ENCODE measurements at regions not wholly inside any gene's neighbourhood (a gene's known extent, or its start where the extent isn't known, plus 50 kb on each side); places are given as distances from the start of the nearest gene placed in this dataset.

DNA sequence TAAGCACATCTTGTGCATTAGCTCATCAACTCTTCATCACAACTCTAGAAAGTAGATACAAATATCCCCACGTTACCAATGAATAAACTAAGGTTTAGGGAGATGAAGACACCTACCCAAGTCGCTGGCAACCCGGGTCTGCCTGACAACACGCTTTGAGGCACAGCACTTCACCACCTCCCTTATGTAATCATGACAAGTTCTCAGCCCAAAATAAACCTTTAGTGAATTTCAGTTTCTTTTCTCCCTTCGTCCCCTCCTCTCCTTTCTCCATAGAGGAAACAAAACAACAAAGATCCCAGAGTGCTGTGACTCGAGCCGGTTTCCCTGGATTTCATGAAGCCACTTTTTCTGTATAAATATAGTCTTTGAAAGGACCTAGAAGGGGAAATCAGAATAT lies 105.4 kb downstream of the MAFB start:
- TF ChIP-seq, protein P1, sequence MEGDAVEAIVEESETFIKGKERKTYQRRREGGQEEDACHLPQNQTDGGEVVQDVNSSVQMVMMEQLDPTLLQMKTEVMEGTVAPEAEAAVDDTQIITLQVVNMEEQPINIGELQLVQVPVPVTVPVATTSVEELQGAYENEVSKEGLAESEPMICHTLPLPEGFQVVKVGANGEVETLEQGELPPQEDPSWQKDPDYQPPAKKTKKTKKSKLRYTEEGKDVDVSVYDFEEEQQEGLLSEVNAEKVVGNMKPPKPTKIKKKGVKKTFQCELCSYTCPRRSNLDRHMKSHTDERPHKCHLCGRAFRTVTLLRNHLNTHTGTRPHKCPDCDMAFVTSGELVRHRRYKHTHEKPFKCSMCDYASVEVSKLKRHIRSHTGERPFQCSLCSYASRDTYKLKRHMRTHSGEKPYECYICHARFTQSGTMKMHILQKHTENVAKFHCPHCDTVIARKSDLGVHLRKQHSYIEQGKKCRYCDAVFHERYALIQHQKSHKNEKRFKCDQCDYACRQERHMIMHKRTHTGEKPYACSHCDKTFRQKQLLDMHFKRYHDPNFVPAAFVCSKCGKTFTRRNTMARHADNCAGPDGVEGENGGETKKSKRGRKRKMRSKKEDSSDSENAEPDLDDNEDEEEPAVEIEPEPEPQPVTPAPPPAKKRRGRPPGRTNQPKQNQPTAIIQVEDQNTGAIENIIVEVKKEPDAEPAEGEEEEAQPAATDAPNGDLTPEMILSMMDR (IDR thresholded peaks at IDR 0.05; ENCODE audit: control insufficient read depth, extremely low read depth, insufficient read depth), result no peak
- no peak overlapping the region for H3K4me3 ChIP-seq (ENCODE audit: low read depth, low read length)
- DNase-seq (ENCODE audit: low read depth), result no peak

DNA sequence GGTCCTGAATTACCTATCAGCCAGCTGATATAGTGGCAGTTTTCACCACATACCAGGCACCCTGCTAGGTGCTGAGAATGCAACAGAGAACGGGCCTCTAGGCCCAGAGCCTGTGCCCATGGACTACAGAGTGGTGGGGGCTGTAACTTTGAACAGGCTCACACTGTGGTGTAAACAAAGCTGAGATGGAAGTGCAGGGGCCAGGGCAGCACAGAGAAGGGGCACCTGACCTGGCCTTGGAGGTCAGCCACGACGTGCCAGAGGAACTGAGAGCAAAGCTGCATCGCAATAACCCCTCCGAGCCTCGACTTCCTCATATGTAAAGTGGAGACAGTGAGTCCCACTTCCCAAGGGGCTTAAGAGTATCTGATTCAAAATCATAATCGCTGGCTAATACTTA lies 105.8 kb downstream of the MAFB start:
- TF ChIP-seq, protein P1 (IDR thresholded peaks at IDR 0.05; ENCODE audit: control insufficient read depth, extremely low read depth, insufficient read depth), result no peak
- no peak overlapping the region for H3K4me3 ChIP-seq (ENCODE audit: low read depth, low read length)
- DNase-seq (ENCODE audit: low read depth), result no peak

DNA sequence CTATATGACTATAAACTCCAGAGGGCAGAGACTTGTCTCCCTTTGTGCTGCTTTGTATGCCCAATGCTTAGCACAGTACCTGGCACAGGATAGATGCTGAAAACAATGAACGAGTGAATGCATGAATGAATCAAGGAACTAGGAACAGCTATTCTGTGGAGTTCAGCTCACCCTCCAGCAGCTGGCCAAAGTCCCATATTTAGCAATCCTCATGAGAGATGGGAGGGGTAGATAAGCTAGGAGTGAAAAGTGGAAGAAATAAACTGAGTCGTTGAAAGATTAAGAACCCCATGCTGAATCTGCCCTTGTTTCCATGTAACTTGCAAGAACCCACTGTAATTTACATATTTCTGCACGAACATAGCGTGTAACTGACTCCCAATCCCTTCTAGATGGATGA lies 106.5 kb downstream of the MAFB start:
- no peak for DNase-seq (ENCODE audit: low read depth)
- TF ChIP-seq, protein P1 (IDR thresholded peaks at IDR 0.05; ENCODE audit: control insufficient read depth, extremely low read depth, insufficient read depth), result no peak

DNA sequence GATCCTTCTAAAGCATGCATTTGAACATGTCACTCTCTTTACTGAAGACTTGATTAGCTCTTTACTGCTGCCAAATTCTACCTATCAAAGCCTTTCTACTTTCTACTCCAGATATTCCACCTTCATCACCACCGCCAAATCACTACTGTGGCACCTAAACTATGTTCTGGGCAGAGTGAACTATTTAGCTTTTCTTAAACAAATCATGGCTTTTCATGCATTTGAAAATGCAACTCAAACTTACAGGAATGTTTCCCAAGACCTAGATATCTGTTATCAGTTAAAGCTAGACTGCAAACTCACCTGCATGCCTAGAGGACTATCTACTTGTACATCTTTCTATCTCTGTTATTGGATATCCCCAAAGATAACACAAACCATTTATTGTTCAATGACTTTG lies 109.3 kb downstream of the MAFB start:
- no peak overlapping the region for H3K4me3 ChIP-seq (ENCODE audit: low read depth, low read length)
- TF ChIP-seq, protein P1 (IDR thresholded peaks at IDR 0.05; ENCODE audit: control insufficient read depth, extremely low read depth, insufficient read depth), result no peak
- DNase-seq (ENCODE audit: low read depth), result no peak

More for the DNA sequence above, 106.5 kb downstream of the MAFB start:
- no peak overlapping the region for H3K4me3 ChIP-seq (ENCODE audit: low read depth, low read length)

DNA sequence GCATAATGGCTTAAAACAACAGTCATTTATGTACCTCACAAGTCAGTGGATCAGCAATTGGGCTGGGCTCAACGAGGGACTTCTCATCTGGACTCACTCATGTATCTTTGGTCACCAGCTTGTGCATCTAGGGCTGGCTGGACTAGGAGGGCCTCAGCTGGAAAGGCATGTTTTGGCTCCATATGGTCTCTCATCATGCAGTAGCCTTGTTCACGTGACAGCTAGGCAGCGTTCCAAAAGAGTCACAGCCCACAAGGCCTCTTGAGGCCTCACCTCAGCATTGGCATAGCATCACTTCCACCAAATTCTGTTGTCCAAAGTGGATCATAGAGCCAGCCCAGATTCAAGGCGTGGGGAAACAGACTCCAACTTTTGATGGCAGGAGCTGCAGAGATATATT lies 110.1 kb downstream of the MAFB start:
- no peak overlapping the region for H3K4me3 ChIP-seq (ENCODE audit: low read depth, low read length)
- TF ChIP-seq, protein P1 (IDR thresholded peaks at IDR 0.05; ENCODE audit: control insufficient read depth, extremely low read depth, insufficient read depth), result no peak
- no peak for DNase-seq (ENCODE audit: low read depth)

DNA sequence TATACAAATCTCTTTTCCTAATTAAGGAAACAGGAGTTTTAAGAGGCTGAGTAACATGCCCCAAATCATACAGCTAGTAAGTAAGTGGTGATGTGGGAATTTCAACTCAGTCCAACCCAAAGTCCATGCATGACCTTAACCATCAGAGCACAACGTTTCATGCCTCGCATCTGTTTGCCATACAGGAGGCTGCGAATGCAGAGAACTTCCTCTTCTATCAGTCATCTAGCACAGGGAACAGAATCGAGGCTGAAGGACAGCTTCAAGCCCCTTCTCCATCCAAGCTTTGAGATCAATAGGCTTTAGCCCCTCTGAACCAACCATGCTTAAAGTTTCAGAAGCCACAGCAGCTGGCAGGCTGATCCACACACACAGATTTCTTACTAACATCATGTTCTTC lies 113.2 kb downstream of the MAFB start:
- TF ChIP-seq, protein P1 (IDR thresholded peaks at IDR 0.05; ENCODE audit: control insufficient read depth, extremely low read depth, insufficient read depth), result no peak
- DNase-seq (ENCODE audit: low read depth), result no peak
- H3K4me3 ChIP-seq (ENCODE audit: low read depth, low read length), result no peak overlapping the region

DNA sequence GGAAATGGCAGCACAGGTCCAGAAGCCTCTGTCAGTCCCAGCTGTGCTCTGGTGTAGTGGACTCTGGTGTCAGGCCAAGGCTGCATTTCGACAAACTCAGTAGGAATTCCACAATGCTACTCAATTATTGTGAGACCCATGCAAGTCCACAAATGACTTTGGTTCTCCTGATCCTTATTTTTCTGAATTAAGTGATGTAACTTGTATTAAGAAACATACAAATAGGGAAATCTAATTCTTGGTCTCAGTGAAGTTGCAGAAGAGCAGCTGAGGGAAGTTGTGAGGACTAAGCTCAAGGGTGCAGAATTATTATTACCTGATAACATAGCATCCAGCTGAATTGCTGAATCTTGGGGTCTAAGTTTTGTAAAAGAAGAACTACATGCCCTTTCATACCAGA lies 116.8 kb downstream of the MAFB start:
- TF ChIP-seq, protein P1 (IDR thresholded peaks at IDR 0.05; ENCODE audit: control insufficient read depth, extremely low read depth, insufficient read depth), result no peak
- no peak for DNase-seq (ENCODE audit: low read depth)

More for the DNA sequence above, 116.8 kb downstream of the MAFB start:
- H3K4me3 ChIP-seq (ENCODE audit: low read depth, low read length), result no peak overlapping the region
